ENCODE measurements at regions not wholly inside any gene's neighbourhood (a gene's known extent, or its start where the extent isn't known, plus 50 kb on each side); places are given as distances from the start of the nearest gene placed in this dataset.

DNA sequence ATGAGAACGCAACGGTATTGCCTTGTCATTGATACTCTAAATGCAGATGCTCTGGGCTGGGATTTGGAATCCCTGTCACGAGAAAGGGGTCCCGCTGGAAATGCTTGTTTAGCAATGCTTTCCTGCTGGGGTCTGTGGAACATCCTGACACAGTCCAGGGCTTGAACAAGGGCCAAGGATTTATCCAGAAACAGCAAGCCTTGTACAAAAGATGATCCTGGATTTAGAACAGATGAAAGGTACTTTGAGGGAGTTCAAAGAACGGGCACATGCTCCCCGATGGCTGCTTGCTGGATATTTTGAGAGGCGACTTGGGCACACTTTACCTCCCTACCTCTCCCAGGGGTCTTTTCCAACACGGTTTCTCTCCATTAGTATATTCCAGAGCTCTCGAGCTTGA, 108.1 kb upstream of the CELF4 start:
- ChIA-PET CTCF (no interaction called here), POLR2A (no interaction called here)
- Mint-ChIP-seq H3K27ac (ENCODE audit: low read depth, unreplicated experiment) (no peak overlapping the region), H3K4me3 (ENCODE audit: unreplicated experiment) (no peak overlapping the region), H3K4me1 (ENCODE audit: insufficient read depth, unreplicated experiment) (no peaks in the 10 kb centered on the region), H3K36me3 (ENCODE audit: insufficient read depth, unreplicated experiment) (no peaks in the 10 kb centered on the region), H3K9me3 (ENCODE audit: unreplicated experiment) (no peaks in the 10 kb centered on the region), H3K27me3 (ENCODE audit: insufficient read depth, unreplicated experiment) (no peaks in the 10 kb centered on the region)
- TF ChIP-seq, protein P1, sequence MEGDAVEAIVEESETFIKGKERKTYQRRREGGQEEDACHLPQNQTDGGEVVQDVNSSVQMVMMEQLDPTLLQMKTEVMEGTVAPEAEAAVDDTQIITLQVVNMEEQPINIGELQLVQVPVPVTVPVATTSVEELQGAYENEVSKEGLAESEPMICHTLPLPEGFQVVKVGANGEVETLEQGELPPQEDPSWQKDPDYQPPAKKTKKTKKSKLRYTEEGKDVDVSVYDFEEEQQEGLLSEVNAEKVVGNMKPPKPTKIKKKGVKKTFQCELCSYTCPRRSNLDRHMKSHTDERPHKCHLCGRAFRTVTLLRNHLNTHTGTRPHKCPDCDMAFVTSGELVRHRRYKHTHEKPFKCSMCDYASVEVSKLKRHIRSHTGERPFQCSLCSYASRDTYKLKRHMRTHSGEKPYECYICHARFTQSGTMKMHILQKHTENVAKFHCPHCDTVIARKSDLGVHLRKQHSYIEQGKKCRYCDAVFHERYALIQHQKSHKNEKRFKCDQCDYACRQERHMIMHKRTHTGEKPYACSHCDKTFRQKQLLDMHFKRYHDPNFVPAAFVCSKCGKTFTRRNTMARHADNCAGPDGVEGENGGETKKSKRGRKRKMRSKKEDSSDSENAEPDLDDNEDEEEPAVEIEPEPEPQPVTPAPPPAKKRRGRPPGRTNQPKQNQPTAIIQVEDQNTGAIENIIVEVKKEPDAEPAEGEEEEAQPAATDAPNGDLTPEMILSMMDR (IDR thresholded peaks at IDR 0.05; ENCODE audit: unreplicated experiment) = no peak
- intact Hi-C loops (cut with micrococcal nuclease) = no loop called here
- no peak for DNase-seq (ENCODE audit: unreplicated experiment)
- BruUV-seq (replicated peaks) = no TSS peak

DNA sequence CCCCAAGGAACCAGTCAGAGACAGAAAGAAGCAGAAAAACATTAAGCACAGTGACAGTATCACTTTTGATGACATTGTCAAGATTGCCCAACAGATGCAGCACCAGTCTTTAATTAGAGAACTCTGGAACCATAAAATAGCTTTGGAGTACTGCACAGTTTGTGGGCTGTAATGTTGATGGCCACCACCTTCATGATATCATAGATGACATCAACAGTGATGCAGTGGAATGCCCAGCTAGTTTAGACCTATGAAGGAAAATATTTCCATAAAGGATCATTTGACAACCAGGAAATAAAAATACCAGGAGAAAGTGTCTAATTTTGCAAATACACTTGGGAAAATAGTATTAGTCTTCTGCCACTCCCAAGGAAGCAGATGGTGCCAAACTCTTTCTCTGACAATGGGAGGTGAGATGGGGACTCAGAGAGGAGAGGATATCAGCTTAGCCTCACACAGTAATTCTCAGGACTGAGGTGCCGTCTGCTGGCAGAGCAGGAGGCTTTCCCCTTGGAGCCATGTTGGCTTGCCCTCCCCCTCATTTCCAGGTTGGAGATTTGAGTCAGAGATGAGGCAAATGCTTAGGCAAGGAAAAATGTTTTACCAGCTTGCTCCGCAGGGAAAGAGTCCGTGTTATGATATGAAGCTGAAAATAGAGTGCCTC, 107.5 kb upstream of the CELF4 start:
- BruUV-seq (replicated peaks) = no TSS peak
- no peak overlapping the region for H3K4me3 Mint-ChIP-seq (ENCODE audit: unreplicated experiment)
- no peaks in the 10 kb centered on the region for H3K9me3 Mint-ChIP-seq (ENCODE audit: unreplicated experiment)
- H3K4me1 Mint-ChIP-seq (ENCODE audit: insufficient read depth, unreplicated experiment) = no peaks in the 10 kb centered on the region
- H3K36me3 Mint-ChIP-seq (ENCODE audit: insufficient read depth, unreplicated experiment) = no peaks in the 10 kb centered on the region
- TF ChIP-seq, protein P1 (IDR thresholded peaks at IDR 0.05; ENCODE audit: unreplicated experiment) = no peak
- H3K27me3 Mint-ChIP-seq (ENCODE audit: insufficient read depth, unreplicated experiment) = no peaks in the 10 kb centered on the region
- intact Hi-C loops (cut with micrococcal nuclease) = no loop called here
- H3K27ac Mint-ChIP-seq (ENCODE audit: low read depth, unreplicated experiment) = no peak overlapping the region
- no peak for DNase-seq (ENCODE audit: unreplicated experiment)
- ChIA-PET CTCF (no interaction called here), POLR2A (no interaction called here)

DNA sequence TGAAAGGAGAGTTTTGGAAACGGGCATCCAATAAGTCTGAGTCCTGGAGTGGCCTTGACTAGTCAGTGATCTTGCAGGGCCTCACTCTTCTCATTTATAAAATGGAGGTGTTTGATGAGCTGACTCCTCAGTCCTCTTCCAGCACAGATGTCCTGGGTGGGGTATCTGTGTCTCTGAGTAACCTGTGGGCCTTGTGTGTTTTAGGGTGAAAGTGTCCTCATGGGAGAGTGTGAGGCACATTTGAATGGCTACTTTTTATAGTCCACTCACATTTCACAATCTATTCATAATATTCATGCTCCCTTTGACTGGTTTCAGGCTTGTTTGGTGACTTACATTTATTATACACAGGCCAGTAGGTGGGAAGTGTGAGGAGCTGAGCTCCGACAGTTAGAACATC, 106.4 kb upstream of the CELF4 start:
- Mint-ChIP-seq H3K4me1 (ENCODE audit: insufficient read depth, unreplicated experiment) (no peaks in the 10 kb centered on the region), H3K9me3 (ENCODE audit: unreplicated experiment) (no peaks in the 10 kb centered on the region), H3K27me3 (ENCODE audit: insufficient read depth, unreplicated experiment) (no peaks in the 10 kb centered on the region), H3K4me3 (ENCODE audit: unreplicated experiment) (no peak overlapping the region), H3K27ac (ENCODE audit: low read depth, unreplicated experiment) (no peak overlapping the region), H3K36me3 (ENCODE audit: insufficient read depth, unreplicated experiment) (no peaks in the 10 kb centered on the region)
- no TSS peak for BruUV-seq (replicated peaks)
- ChIA-PET CTCF (no interaction called here), POLR2A (no interaction called here)
- intact Hi-C loops (cut with micrococcal nuclease) = no loop called here
- TF ChIP-seq, protein P1 (IDR thresholded peaks at IDR 0.05; ENCODE audit: unreplicated experiment) = no peak
- DNase-seq (ENCODE audit: unreplicated experiment) = no peak

DNA sequence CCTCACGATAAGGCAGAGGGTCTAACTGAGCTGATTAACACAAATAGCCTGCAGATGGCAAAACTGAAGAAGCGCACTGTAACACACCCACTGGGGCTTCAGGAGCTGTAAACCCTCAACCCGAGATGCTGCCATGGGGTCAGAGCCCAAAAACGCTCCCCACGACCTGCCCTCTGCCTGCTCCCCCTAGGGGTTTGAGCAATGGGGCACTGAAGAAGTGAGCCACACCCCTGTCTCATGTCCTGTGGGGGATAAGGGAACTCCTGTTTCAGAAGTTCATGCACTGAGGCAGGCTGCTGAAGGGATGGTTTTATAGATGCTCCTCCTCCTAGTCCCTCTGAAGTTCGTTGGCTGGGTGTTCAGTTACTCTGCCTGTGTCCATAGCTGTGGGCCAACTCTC, 105.9 kb upstream of the CELF4 start:
- no TSS peak for BruUV-seq (replicated peaks)
- ChIA-PET POLR2A (no interaction called here), CTCF (no interaction called here)
- Mint-ChIP-seq H3K4me3 (ENCODE audit: unreplicated experiment) (no peak overlapping the region), H3K9me3 (ENCODE audit: unreplicated experiment) (no peaks in the 10 kb centered on the region), H3K27me3 (ENCODE audit: insufficient read depth, unreplicated experiment) (no peaks in the 10 kb centered on the region), H3K36me3 (ENCODE audit: insufficient read depth, unreplicated experiment) (no peaks in the 10 kb centered on the region), H3K27ac (ENCODE audit: low read depth, unreplicated experiment) (no peak overlapping the region), H3K4me1 (ENCODE audit: insufficient read depth, unreplicated experiment) (no peaks in the 10 kb centered on the region)
- TF ChIP-seq, protein P1 (IDR thresholded peaks at IDR 0.05; ENCODE audit: unreplicated experiment) = no peak
- intact Hi-C loops (cut with micrococcal nuclease) = no loop called here
- DNase-seq (ENCODE audit: unreplicated experiment) = no peak

Data from MCF 10A (cell line).